Right lobe of liver (tissue), 4 donors: ENCODE measurements at regions not wholly inside any gene's neighbourhood (a gene's known extent, or its start where the extent isn't known, plus 50 kb on each side); places are given as distances from the start of the nearest gene placed in this dataset.

Experiments
- CTCF ChIP-seq, 4 donors: fragments of 200-600 bp in 3 of 4; fragments of 450-650 bp in 1 of 4; IDR thresholded peaks; one replicate each; pipeline versions ENCODE4 v1.5.1 to v1.8.0; 2016 to 2022; ENCODE audit warnings: antibody characterized with exemption in 4 of 4, mild to moderate bottlenecking in 2 of 4
- POLR2A ChIP-seq: fragments of 450-650 bp; IDR thresholded peaks from one replicate; pipeline ENCODE4 v1.6.1; 2017; ENCODE audit warnings: antibody characterized with exemption, mild to moderate bottlenecking
- donor health status: DM: no; HTN: no; CAD: no.
- donor health status: DM: no; HTN: no; CAD: no.
- donor health status: DM: no; HTN: yes; CAD: no.

- TF ChIP-seq CTCF (IDR thresholded peaks at IDR 0.05) (no peak), POLR2A (no peak)
Observed at GRCh38 chr16:87201052-87201451, 116.1 kb downstream of the C16orf95 start.
